Activated T-helper 1 cell treated with Interleukin-2 at 50 U/mL for 16 hours (primary cell): ENCODE measurements at regions not wholly inside any gene's neighbourhood (a gene's known extent, or its start where the extent isn't known, plus 50 kb on each side); places are given as distances from the start of the nearest gene placed in this dataset.
"Not testable (repeated sequence)": the region's sequence is repeated elsewhere in the genome, so short reads cannot be mapped to it uniquely, and the experiment has no call there.

Experiments used
- DNase-seq: peaks from one replicate; pipeline ENCODE4 v3.0.0-alpha.2; 2020; ENCODE audit warnings: low read depth

GRCh38 chr1:43042773-43043457 is 84.2 kb upstream of the SLC2A1 start:
- no peak for DNase-seq

- no peak for DNase-seq
These were observed 83.5 kb upstream of the SLC2A1 start for GRCh38 chr1:43042127-43042526.

- no peak for DNase-seq
These were observed 82.9 kb upstream of the SLC2A1 start for GRCh38 chr1:43041591-43041990.

GRCh38 chr1:43039228-43040055 is 80.8 kb upstream of the SLC2A1 start:
- no peak for DNase-seq

- no peak for DNase-seq
These were observed 79.7 kb upstream of the SLC2A1 start for GRCh38 chr1:43038232-43038935.

GRCh38 chr1:43037466-43037865 is 78.8 kb upstream of the SLC2A1 start:
- DNase-seq = no peak

- no peak for DNase-seq
These were observed 78.3 kb upstream of the SLC2A1 start for GRCh38 chr1:43036932-43037331.

- DNase-seq = no peak
These were observed 77.4 kb upstream of the SLC2A1 start for GRCh38 chr1:43035821-43036741.

GRCh38 chr1:43034778-43035177 is 76.1 kb upstream of the SLC2A1 start:
- DNase-seq = no peak

- no peak for DNase-seq
These were observed 75.6 kb upstream of the SLC2A1 start for GRCh38 chr1:43034195-43034658.

GRCh38 chr1:43031316-43032203 is 72.9 kb upstream of the SLC2A1 start:
- DNase-seq = no peak

- no peak for DNase-seq
These were observed 66.2 kb upstream of the SLC2A1 start for GRCh38 chr1:43024905-43025304.

GRCh38 chr1:43021547-43022474 is 63.1 kb upstream of the SLC2A1 start:
- no peak for DNase-seq

- DNase-seq = no peak
These were observed 60.6 kb upstream of the SLC2A1 start for GRCh38 chr1:43019226-43019625.

- no peak for DNase-seq
These were observed 59.5 kb upstream of the SLC2A1 start for GRCh38 chr1:43018121-43018520.

- no peak for DNase-seq
These were observed 56.6 kb upstream of the SLC2A1 start for GRCh38 chr1:43015269-43015668.

GRCh38 chr1:43014579-43014978 is 55.9 kb upstream of the SLC2A1 start:
- not testable (repeated sequence) for DNase-seq

- DNase-seq = no peak
These were observed 52.4 kb upstream of the SLC2A1 start for GRCh38 chr1:43011020-43011419.

GRCh38 chr1:43009274-43009673 is 50.6 kb upstream of the SLC2A1 start:
- DNase-seq = no peak
